ENCODE measurements at regions not wholly inside any gene's neighbourhood (a gene's known extent, or its start where the extent isn't known, plus 50 kb on each side); places are given as distances from the start of the nearest gene placed in this dataset.
"Not testable (repeated sequence)": the region's sequence is repeated elsewhere in the genome, so short reads cannot be mapped to it uniquely, and the experiment has no call there.

DNA sequence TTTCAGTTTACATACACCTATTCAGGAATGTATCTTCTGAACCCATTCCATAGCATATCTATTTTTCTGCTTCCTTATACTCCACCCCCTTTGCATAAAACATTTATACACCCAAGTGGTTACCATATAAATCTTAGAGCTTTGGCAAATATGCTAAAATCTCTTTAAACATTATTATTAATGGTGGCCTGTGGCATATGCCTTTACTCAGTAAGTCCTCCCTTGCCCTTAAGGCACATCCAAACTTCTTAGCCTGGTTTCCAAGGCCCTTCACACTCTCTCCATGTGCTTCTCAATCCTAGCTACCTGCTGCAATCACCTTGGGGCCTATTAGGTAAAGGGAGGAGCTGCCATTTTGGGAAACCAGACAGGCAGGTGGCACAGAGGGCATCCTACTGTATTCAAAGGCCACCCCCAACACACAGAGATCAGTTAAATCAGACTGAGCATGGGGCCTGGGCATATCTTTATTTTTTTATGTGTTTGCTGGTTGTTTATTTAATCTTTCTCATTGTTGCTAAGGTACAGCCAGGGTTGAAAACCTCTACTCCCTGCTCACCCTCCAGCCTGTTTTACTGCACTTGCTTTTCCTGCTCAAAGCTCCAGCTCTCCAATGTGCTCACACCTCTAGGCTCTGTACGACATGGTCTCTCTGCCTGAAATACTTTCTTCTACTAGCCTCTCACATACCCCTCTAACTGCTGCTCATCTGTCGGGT lies 242.8 kb upstream of the HNRNPA3 start:
- DNase-seq (ENCODE audit: low spot score) = no peak

- no peak for DNase-seq (ENCODE audit: low spot score)
Measured at GRCh38 chr2:176976736-176977685, 235.6 kb upstream of the HNRNPA3 start.

DNA sequence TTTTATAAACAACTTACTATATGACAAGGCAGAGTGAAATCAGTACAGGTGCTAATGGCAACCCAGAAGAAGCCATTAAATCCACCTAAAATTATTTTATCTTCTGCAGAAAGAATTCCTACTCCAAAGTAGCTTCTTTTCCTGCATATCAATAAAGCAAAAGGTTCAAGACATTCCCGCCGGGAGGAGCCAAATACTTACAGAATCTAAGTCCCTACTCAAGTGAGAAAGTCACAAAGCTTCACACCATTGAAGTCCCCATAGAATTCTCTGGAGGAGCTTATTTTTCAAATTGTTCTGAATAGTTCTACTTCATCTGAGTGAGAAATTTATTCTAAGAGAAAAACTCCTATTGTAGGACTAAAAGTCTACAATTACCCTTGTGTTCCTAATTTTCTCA lies 233.7 kb upstream of the HNRNPA3 start:
- DNase-seq (ENCODE audit: low spot score) = no peak

DNA sequence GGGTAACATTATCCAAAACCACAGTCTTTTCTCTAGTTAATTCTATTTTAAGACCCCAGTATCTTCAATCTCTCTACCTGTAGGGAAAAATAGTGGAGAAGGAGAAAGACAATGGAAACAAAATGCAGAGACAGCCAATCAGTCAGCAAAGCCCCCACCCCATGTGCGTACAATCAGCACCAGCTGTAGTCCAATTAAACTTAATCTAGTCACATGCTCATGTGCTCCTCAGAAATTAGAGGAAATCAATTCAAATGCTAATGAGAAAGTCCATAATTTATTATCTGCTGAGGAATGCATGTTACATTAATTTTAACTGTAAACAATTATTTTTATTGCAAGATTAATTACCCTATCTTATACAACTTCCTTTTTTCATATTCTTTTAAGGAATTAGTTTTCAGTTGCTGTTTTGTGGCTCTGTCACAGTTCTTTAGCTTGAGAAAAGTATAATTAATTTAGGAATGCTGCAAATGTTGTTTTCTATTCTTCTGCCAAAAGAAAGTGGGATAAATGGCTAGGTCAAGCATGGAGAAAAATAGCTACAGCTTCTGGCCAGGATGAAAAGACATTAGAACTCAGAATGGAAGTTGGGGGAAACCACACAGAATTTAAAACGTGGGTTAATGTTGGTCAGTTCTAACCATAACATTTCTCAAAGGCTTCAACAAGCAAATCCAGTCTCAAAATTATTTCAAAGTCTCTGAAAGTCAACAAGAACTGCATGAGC lies 232.4 kb upstream of the HNRNPA3 start:
- no peak for DNase-seq (ENCODE audit: low spot score)

GRCh38 chr2:176984987-176985386 lies 227.6 kb upstream of the HNRNPA3 start:
- DNase-seq (ENCODE audit: low spot score) = no peak

DNA sequence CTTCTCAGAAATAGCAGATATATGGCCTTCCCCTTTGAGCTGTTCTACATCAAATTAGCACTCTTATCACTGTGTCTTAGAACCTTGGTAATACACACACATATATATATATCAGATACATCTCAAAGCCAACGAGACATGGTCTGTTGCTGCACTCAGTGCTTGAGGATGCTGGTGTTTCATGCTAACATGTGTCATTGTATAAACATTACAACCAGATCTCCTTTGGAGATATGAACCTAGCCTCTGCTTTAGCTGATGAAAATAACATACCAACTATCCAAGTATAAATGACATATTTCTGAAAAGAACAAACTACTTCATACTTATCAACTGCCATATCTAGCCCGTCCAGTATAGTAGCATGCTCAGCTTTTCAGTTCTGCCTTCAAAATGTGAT lies 226.7 kb upstream of the HNRNPA3 start:
- no peak for DNase-seq (ENCODE audit: low spot score)

GRCh38 chr2:176986487-176986886 lies 226.1 kb upstream of the HNRNPA3 start:
- no peak for DNase-seq (ENCODE audit: low spot score)

DNA sequence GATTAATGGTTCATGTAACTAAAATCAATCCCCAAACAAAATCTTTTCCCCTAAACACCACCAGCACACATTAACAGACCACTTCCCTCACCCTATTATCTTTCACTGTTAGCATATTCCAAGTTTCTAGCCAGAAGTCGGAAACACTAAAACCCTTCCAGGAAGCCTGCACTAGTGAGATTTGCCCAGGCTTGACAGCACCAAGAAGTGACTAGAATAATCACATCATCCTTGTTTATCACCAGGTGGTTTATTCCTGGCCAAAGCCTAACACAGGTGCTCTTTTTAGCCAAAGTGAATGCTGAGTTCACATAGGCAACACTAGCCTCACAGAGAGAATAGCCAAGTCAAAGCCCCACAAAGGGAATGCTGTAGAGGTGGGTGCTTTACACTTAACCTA lies 221.2 kb upstream of the HNRNPA3 start:
- DNase-seq (ENCODE audit: low spot score) = no peak

DNA sequence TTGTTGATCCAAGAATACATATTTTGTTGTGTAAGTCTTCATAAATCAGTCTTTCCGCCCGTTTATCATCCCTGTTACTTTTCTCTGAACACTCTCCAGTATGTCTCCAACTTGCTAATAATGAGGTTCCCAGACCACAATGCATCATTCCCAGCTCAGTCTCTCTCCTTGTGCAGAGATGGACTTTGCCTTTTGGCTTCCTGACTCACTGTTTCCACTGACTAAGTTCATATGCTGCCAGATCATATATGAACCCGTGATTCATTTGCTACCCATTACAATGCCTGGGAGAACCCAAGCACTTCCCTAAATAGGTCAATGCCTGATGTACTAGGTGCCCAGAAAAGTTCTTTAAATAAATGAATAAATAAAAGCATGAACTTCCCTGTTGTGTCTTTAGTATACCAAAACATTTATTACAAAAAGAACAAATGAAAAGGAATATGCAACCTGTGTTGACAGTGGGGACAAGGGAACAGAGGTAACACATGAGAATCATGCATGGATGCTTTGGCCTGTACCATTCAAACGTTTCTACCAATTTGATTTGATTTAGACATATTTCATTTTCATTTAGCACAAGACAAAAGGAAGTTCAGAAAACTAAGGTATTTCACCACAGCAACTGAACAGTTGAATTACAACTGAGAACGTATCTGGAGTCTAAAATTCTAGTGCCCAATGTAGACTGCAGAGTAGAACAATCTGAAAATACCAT lies 215.4 kb upstream of the HNRNPA3 start:
- DNase-seq (ENCODE audit: low spot score) = no peak

DNA sequence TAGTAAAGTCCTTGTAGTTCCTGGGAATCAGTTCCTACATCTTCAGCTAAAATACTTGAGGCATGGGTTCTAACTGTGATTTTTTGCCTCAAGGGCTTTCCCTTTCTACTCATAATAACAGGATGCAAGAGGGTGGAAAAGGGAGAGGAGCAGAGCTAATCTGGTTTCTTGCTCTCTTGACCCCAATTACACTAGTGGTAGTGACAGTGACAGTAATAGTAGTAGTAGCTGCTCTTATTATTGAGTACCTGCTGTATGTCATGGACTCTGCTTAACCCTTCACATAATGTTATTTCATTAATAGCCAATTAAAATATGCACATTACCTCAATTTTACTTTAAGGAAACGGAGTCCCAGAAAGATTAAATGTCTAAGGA lies 214.8 kb upstream of the HNRNPA3 start:
- no peak for DNase-seq (ENCODE audit: low spot score)

- DNase-seq (ENCODE audit: low spot score) = no peak
Measured at GRCh38 chr2:176999301-176999700, 213.3 kb upstream of the HNRNPA3 start.

DNA sequence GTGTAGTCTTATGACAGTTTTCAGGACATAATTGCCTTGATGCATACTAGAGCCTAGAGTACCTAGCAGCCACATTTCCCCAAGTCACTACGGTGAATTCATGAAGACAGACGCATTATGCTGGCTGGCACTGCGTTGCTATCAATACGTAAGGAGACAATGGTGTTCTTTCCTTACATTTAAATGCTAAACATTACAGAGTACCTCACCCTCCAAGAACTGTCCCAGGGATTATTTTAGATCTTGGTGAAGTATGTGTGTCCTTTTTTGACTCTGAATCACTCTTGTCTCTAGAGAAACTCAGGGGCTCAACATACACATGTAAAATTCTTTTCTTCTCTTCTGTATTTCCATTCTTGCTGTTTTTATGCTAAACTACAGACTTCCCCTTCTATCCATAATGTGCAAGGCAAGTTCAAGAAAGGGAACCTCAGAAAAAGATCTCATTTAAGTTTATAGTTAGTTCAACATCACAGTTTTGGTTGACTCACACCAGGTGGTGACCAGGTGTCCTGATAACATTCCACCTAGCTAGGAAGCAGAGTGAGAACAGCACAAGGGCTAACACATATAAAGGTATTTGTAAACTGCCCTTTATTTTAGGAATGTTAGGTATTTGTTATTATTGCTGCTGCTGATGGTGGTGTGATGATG lies 212.4 kb upstream of the HNRNPA3 start:
- DNase-seq (ENCODE audit: low spot score) = no peak

GRCh38 chr2:177000715-177001072 lies 211.9 kb upstream of the HNRNPA3 start:
- no peak for DNase-seq (ENCODE audit: low spot score)

DNA sequence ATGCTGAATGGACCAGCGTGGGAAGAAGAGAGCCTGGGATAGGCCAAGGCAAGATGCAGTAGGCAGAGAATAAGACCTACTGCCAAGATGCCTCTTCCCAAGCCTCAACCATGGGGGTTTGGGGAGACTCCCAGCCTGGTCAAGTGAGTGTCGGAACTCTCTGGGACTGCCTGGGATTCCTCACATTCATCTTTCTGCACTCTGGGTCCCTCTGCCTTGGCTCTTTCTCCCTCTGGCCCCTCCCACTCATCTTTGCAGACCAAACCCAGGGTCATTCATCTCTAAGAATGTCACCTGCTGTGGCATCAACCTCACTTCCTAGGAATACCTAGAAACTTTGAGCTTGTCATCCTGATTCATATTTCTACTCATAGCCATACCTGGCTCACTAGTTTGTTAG lies 211.3 kb upstream of the HNRNPA3 start:
- no peak for DNase-seq (ENCODE audit: low spot score)

DNA sequence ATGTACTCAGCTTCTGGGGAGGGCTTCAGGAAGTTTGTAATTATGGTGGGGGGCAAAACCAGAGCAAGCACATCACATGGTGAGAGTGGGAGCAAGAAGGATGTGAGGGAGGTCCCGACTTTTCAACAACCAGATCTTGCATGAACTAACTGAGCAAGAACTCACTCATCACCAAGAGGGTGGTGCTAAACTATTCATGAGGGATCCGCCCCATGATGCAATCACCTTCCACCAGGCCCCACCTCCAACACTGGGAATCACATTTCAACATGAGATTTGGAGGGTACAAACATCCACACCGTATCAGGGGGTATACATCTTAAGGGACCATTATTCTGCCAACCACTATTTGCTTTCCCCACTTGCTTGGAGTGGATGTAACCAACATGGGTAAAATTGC lies 209.6 kb upstream of the HNRNPA3 start:
- no peak for DNase-seq (ENCODE audit: low spot score)

DNA sequence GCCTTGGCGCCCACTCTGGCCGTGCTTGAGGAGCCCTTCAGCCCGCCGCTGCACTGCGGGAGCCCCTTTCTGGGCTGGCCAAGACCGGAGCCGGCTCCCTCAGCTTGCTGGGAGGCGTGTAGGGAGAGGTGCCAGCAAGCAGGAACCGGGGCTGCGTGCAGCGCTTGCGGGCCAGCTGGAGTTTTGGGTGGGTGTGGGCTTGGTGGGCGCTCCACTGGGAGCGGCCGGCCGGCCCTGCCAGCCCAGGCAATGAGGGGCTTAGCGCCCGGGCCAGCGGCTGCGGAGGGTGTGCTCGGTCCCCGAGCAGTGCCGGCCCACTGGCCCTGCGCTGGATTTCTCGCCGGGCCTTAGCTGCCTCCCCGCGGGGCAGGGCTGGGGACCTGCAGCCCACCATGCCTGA lies 204.9 kb upstream of the HNRNPA3 start:
- DNase-seq (ENCODE audit: low spot score) = not testable (repeated sequence)

GRCh38 chr2:177008662-177009061 lies 203.9 kb upstream of the HNRNPA3 start:
- not testable (repeated sequence) for DNase-seq (ENCODE audit: low spot score)

DNA sequence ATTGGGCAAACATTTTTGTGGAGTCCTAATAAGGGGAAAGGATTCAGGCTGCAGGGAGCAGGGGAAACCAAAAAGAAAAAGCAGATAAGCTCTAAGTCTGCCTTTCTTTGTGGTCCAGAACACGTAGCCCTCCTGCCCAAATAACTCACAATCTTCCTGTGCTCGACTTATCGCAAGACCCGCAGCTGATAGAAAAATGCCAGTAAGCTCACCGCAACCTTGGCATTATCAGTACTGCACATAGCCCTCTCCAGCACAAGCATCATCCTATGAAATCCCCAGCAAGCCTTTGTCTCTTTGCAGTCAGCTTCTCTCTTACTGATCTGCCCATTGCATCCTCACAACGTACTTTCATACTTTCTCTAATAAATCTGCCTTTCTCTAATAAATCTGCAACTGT lies 202.4 kb upstream of the HNRNPA3 start:
- no peak for DNase-seq (ENCODE audit: low spot score)

GRCh38 chr2:177010861-177011260 lies 201.7 kb upstream of the HNRNPA3 start:
- DNase-seq (ENCODE audit: low spot score) = no peak

DNA sequence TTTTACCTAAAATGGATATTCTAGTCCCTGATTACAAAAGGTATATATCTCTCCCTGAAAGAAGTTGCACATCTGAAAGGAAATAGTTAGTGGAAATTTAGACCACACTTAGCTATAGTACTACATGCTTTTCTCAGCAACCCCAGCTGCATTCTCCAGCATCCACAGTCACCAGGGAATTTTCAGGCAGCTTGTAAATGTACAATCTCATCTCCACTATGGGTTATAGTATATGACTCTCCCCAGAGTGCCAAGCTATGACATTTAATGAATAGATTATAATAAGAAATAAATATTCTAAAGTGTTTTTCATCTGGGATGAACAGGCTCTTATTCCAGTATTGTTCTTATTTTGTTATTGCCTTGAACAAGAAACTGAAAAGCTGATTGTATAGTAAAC lies 197.6 kb upstream of the HNRNPA3 start:
- no peak for DNase-seq (ENCODE audit: low spot score)

- no peak for DNase-seq (ENCODE audit: low spot score)
Measured at GRCh38 chr2:177015356-177015923, 197.2 kb upstream of the HNRNPA3 start.

Data from ecto neural progenitor cell (in vitro differentiated cells).